Endothelial cell (in vitro differentiated cells): ENCODE measurements at regions not wholly inside any gene's neighbourhood (a gene's known extent, or its start where the extent isn't known, plus 50 kb on each side); places are given as distances from the start of the nearest gene placed in this dataset.

Experiments
- DNase-seq: peaks from one replicate; pipeline ENCODE4 v3.0.0; 2021; ENCODE audit warnings: low spot score
- H3K27ac Mint-ChIP-seq: one replicate; pipeline ENCODE4 v1.8.0; 2021; ENCODE audit warnings: mixed read lengths, inconsistent platforms; ENCODE audit not compliant: unreplicated experiment
- H3K27me3 Mint-ChIP-seq: one replicate; pipeline ENCODE4 v1.8.0; 2021; ENCODE audit warnings: mild to moderate bottlenecking, moderate library complexity, mixed read lengths, inconsistent platforms; ENCODE audit not compliant: unreplicated experiment
- H3K36me3 Mint-ChIP-seq: one replicate; pipeline ENCODE4 v1.8.0; 2021; ENCODE audit warnings: mild to moderate bottlenecking, low read depth, mixed read lengths, inconsistent platforms; ENCODE audit not compliant: unreplicated experiment
- H3K4me1 Mint-ChIP-seq: one replicate; pipeline ENCODE4 v1.8.0; 2021; ENCODE audit warnings: mild to moderate bottlenecking, mixed read lengths, inconsistent platforms; ENCODE audit not compliant: unreplicated experiment
- H3K4me3 Mint-ChIP-seq: one replicate; pipeline ENCODE4 v1.8.0; 2021; ENCODE audit warnings: mild to moderate bottlenecking, mixed read lengths, inconsistent platforms; ENCODE audit not compliant: unreplicated experiment
- H3K9me3 Mint-ChIP-seq: one replicate; pipeline ENCODE4 v1.8.0; 2021; ENCODE audit warnings: mixed read lengths, inconsistent platforms; ENCODE audit not compliant: unreplicated experiment
- CTCF ChIP-seq: fragments of 200-600 bp; sonication (generic); IDR thresholded peaks from one replicate; pipeline ENCODE4 v1.5.0; 2021; ENCODE audit warnings: antibody characterized with exemption; ENCODE audit not compliant: unreplicated experiment

- DNase-seq = no peak
- peaks cover 4% of the 10 kb centered on the region for H3K27me3 Mint-ChIP-seq
- no peak overlapping the region for H3K4me3 Mint-ChIP-seq
Observed at GRCh38 chr10:43708262-43708661, 59.6 kb upstream of the ZNF32 start.

DNA sequence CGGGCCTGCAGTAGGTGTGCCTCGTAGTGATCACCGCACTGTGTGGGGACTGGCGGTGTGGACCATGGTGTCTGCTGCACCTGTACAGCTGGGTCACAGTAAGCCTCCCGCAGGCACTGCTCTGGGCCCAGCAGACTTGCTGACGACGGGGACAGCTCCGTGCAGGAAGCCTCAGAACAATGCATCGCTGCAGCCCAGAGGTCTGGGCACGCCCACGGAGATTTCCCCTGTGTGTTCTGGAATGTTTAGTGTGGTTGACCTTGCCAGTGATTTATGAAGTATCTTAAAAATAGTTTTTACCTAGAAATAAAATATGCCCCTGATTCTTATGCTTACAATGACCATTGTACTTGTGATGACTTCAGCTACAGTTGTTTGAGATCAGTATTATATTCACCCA is 59.1 kb upstream of the ZNF32 start:
- peak; percentile 28 for DNase-seq

More at GRCh38 chr10:43708262-43708661, 59.6 kb upstream of the ZNF32 start:
- Mint-ChIP-seq H3K4me1 (no peaks in the 10 kb centered on the region), H3K36me3 (no peaks in the 10 kb centered on the region), H3K27ac (no peak overlapping the region), H3K9me3 (no peaks in the 10 kb centered on the region)
- TF ChIP-seq CTCF = no peak

DNA sequence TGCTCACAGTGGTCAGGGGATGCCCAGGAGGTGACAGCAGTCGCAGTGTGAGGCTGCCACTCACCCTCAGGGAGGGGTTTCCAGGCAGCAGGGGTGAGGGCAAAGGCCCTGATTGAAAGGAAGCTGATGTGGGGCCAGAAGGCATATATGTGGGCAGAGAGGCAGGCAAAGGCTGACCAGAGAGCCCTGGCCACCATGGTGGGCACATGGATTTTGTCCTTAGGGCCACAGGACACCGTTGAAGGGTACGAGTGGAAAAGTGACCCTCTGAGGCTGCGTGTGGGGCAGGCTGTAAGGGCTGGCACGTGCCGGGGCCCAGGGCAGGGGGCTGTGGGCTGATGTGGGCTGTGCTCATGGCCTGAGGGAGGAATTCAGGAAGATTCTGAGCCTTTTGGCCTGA is 57.5 kb upstream of the ZNF32 start:
- DNase-seq = no peak
- H3K27ac Mint-ChIP-seq = no peak overlapping the region
- H3K4me3 Mint-ChIP-seq = no peak overlapping the region
- H3K4me1 Mint-ChIP-seq = no peaks in the 10 kb centered on the region
- no peaks in the 10 kb centered on the region for H3K36me3 Mint-ChIP-seq
- peaks cover 4% of the 10 kb centered on the region for H3K27me3 Mint-ChIP-seq
- no peaks in the 10 kb centered on the region for H3K9me3 Mint-ChIP-seq
- TF ChIP-seq CTCF = no peak

More for the DNA sequence above, 59.1 kb upstream of the ZNF32 start:
- no peak for TF ChIP-seq CTCF
- Mint-ChIP-seq H3K27me3 (peaks cover 4% of the 10 kb centered on the region), H3K4me1 (no peaks in the 10 kb centered on the region), H3K9me3 (no peaks in the 10 kb centered on the region), H3K4me3 (no peak overlapping the region), H3K36me3 (no peaks in the 10 kb centered on the region), H3K27ac (no peak overlapping the region)

DNA sequence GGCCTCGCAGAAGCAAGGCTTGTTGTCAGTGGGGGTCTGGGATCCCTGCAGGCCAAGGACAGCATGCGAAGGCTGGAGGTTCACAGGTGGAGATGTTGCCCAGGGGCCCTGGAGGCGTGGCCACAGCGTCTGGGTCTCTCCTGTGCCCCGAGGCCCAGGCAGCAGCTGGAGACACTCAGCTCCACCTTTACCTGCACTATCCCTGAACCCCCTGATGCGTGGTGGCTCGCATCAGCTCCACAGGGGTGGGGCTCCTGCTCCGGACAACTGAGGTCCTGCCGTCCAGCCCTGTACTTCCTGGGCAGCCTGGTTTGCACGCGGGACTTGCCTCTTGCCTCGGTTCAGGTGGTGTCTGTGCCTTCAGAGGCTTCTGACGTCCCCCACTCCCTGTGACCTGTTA is 54.6 kb upstream of the ZNF32 start:
- Mint-ChIP-seq H3K27ac (no peak overlapping the region), H3K4me1 (no peaks in the 10 kb centered on the region), H3K36me3 (no peaks in the 10 kb centered on the region), H3K4me3 (no peak overlapping the region), H3K27me3 (peaks cover 3% of the 10 kb centered on the region), H3K9me3 (no peaks in the 10 kb centered on the region)
- TF ChIP-seq CTCF = no peak
- no peak for DNase-seq

GRCh38 chr10:43702936-43703281 is 54.2 kb upstream of the ZNF32 start:
- H3K4me3 Mint-ChIP-seq = no peak overlapping the region
- no peaks in the 10 kb centered on the region for H3K9me3 Mint-ChIP-seq
- H3K27me3 Mint-ChIP-seq = peaks cover 3% of the 10 kb centered on the region
- no peak overlapping the region for H3K27ac Mint-ChIP-seq
- no peak for TF ChIP-seq CTCF
- no peaks in the 10 kb centered on the region for H3K4me1 Mint-ChIP-seq
- H3K36me3 Mint-ChIP-seq = no peaks in the 10 kb centered on the region
- DNase-seq = no peak
